ENCODE measurements at regions not wholly inside any gene's neighbourhood (a gene's known extent, or its start where the extent isn't known, plus 50 kb on each side); places are given as distances from the start of the nearest gene placed in this dataset.

- DNase-seq, result no peak
- 77 to 82% methylated on average over 2 of the region's 2 CpGs for WGBS, 2 donors (ENCODE audit: low coverage in 1 of 2)
- TF ChIP-seq POLR2AphosphoS5 (IDR thresholded peaks at IDR 0.05), result no peak
- TF ChIP-seq POLR2A (IDR thresholded peaks at IDR 0.05), result no peak
- no peak for TF ChIP-seq CTCF (IDR thresholded peaks at IDR 0.05)
- TF ChIP-seq EP300 (IDR thresholded peaks at IDR 0.05; ENCODE audit: low read depth), result no peak
Measured at GRCh38 chr21:23401278-23401677, 2206.0 kb downstream of the MRPL39 start.

GRCh38 chr21:23398726-23399125 lies 2208.6 kb downstream of the MRPL39 start:
- Histone ChIP-seq H3K27me3 (no peaks in the 10 kb centered on the region), H3K4me3 (no peak overlapping the region), H3K4me1 (no peaks in the 10 kb centered on the region), H3K27ac (no peak overlapping the region), H3K36me3 (no peaks in the 10 kb centered on the region), H3K9me3 (no peaks in the 10 kb centered on the region)
- DNase-seq, result no peak
- WGBS, 2 donors (ENCODE audit: low coverage in 1 of 2), result 83 to 100% methylated on average over 1 of the region's 1 CpG
- in situ Hi-C loops (cut with MboI; ENCODE audit: low pct_ligation_motif_present in 1 of 4, low pct_unique_long_range_greater_than_20kb in 1 of 4, low sequenced_read_pairs in 3 of 4) (no loop called here), intact Hi-C loops (cut with DNase I; ENCODE audit: low total_unique reads) (no loop called here)
- TF ChIP-seq POLR2A (IDR thresholded peaks at IDR 0.05) (no peak), POLR2AphosphoS5 (IDR thresholded peaks at IDR 0.05) (no peak), CTCF (IDR thresholded peaks at IDR 0.05) (no peak), EP300 (IDR thresholded peaks at IDR 0.05; ENCODE audit: low read depth) (no peak)

More at GRCh38 chr21:23401278-23401677, 2206.0 kb downstream of the MRPL39 start:
- H3K4me3 ChIP-seq, result no peak overlapping the region
- no peaks in the 10 kb centered on the region for H3K27me3 ChIP-seq
- intact Hi-C loops (cut with DNase I; ENCODE audit: low total_unique reads), result no loop called here
- H3K9me3 ChIP-seq, result peaks cover 0 to 1% of the 10 kb centered on the region in 2 donors
- no peaks in the 10 kb centered on the region for H3K4me1 ChIP-seq
- in situ Hi-C loops (cut with MboI; ENCODE audit: low pct_ligation_motif_present in 1 of 4, low pct_unique_long_range_greater_than_20kb in 1 of 4, low sequenced_read_pairs in 3 of 4), result no loop called here
- no peaks in the 10 kb centered on the region for H3K36me3 ChIP-seq
- H3K27ac ChIP-seq, result no peak overlapping the region

- no peak overlapping the region for H3K27ac ChIP-seq
- H3K27me3 ChIP-seq, result no peaks in the 10 kb centered on the region
- WGBS, 2 donors (ENCODE audit: low coverage in 1 of 2), result 80 to 92% methylated on average over 2 of the region's 2 CpGs
- H3K36me3 ChIP-seq, result no peaks in the 10 kb centered on the region
- no peak for DNase-seq
- TF ChIP-seq POLR2A (IDR thresholded peaks at IDR 0.05) (no peak), CTCF (IDR thresholded peaks at IDR 0.05) (no peak), EP300 (IDR thresholded peaks at IDR 0.05; ENCODE audit: low read depth) (no peak), POLR2AphosphoS5 (IDR thresholded peaks at IDR 0.05) (no peak)
- in situ Hi-C loops (cut with MboI; ENCODE audit: low pct_ligation_motif_present in 1 of 4, low pct_unique_long_range_greater_than_20kb in 1 of 4, low sequenced_read_pairs in 3 of 4), result no loop called here
- intact Hi-C loops (cut with DNase I; ENCODE audit: low total_unique reads), result no loop called here
- no peaks in the 10 kb centered on the region for H3K4me1 ChIP-seq
- H3K9me3 ChIP-seq, result no peaks in the 10 kb centered on the region
- H3K4me3 ChIP-seq, result no peak overlapping the region
Measured at GRCh38 chr21:23394458-23394857, 2212.8 kb downstream of the MRPL39 start.

- DNase-seq, result no peak
- in situ Hi-C loops (cut with MboI; ENCODE audit: low pct_ligation_motif_present in 1 of 4, low pct_unique_long_range_greater_than_20kb in 1 of 4, low sequenced_read_pairs in 3 of 4) (no loop called here), intact Hi-C loops (cut with DNase I; ENCODE audit: low total_unique reads) (no loop called here)
- no peaks in the 10 kb centered on the region for H3K36me3 ChIP-seq
- H3K4me1 ChIP-seq, result no peaks in the 10 kb centered on the region
- no peak overlapping the region for H3K4me3 ChIP-seq
- TF ChIP-seq POLR2AphosphoS5 (IDR thresholded peaks at IDR 0.05), result no peak
- no peak for TF ChIP-seq EP300 (IDR thresholded peaks at IDR 0.05; ENCODE audit: low read depth)
- no peak for TF ChIP-seq CTCF (IDR thresholded peaks at IDR 0.05)
- no peak for TF ChIP-seq POLR2A (IDR thresholded peaks at IDR 0.05)
- no peaks in the 10 kb centered on the region for H3K27me3 ChIP-seq
- 20 to 40% methylated on average over 1 to 4 of the region's 4 CpGs for WGBS, 2 donors (ENCODE audit: low coverage in 1 of 2)
- H3K9me3 ChIP-seq, result peaks cover 0 to 12% of the 10 kb centered on the region in 2 donors
- no peak overlapping the region for H3K27ac ChIP-seq
Measured at GRCh38 chr21:23384679-23385078, 2222.6 kb downstream of the MRPL39 start.

Measured in transverse colon (tissue), 4 donors.